TTC549 (cell line): ENCODE measurements at regions not wholly inside any gene's neighbourhood (a gene's known extent, or its start where the extent isn't known, plus 50 kb on each side); places are given as distances from the start of the nearest gene placed in this dataset.

ENCODE experiments used
- FAIRE-seq: peaks from 2 replicates; lab custom pipeline; 2012; peaks lifted over from hg19 to GRCh38; lab: Jason Lieb, UNC

GRCh38 chr13:72444999-72445398 lies 282.4 kb downstream of the MZT1 start:
- FAIRE-seq: no peak

GRCh38 chr13:72437458-72437857 lies 290.0 kb downstream of the MZT1 start:
- no peak for FAIRE-seq

GRCh38 chr13:72435251-72435650 lies 292.2 kb downstream of the MZT1 start:
- no peak for FAIRE-seq

DNA sequence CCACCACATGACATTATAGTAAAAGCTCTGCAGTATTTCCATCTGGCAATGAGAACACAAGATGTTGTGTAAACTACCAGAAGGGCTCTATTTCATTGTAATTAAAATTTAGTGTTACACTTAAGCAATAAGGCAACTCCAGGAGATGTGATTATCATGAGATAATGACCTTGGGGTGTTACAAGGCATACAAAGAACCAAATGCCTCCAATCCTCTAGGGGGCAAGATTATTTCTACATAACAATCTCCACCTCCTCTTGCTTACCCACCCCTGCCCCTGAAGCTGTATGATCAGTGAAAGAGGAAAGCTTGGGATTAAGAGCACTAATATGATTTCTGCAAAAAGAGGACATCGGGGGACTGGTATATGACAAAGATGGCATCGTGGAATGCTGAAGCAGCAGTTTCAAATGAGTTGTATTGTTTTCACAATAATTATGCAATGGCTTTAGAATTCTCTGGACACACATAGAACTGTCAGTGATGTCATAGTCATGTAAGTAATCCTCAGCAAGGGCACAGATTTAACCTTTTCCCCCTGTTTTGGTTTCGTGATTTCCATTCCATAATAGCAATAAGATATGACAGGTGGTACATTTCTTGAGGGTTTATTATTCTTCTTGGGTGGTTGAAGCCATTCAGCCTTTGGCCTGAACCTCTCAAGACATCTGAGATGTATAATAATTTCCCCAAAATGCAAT lies 295.3 kb downstream of the MZT1 start:
- FAIRE-seq: no peak

DNA sequence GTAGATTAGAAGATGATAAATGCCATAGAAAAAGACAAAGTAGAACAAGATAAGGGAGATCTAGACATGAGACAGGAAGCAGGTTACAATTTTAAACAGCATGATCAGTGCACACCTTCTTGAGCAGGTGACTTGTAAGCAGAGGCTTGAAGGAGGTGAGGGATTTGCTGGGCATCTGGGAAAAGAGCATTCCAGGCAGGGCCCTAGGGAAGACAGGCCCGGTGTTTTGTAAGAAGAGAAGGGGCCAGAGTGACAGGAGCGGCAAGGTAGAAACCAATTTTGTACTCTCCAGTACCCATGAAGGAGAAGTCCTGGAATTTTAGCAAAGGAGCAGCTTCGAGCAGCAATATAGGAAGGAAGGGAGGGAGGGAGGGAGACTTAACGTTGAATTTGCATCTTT lies 296.5 kb downstream of the MZT1 start:
- no peak for FAIRE-seq

- FAIRE-seq: no peak
Measured at GRCh38 chr13:72427757-72428528, 299.5 kb downstream of the MZT1 start.

GRCh38 chr13:72424059-72424458 lies 303.4 kb downstream of the MZT1 start:
- FAIRE-seq: no peak

GRCh38 chr13:72415817-72416216 lies 311.6 kb downstream of the MZT1 start:
- no peak for FAIRE-seq

DNA sequence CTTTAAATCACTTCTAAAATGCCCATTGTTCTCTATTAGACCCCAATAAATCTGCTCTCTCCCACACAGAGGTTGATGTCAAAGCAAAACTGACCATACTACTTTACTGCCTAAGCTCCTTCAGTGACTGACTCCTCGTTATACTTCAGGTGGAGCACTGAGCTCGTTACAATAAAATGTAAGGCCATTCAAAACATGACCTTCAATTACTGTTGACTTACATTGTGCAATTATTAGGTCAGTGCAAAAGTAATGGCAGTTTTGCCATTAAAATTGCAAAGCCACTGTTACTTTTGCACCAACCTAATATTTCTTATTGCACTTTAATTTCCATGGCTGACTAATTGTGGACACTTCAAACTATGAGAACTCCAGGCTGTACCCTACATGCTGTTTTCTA lies 314.9 kb downstream of the MZT1 start:
- no peak for FAIRE-seq

GRCh38 chr13:72405441-72405840 lies 322.0 kb downstream of the MZT1 start:
- FAIRE-seq: no peak

GRCh38 chr13:72403396-72404010 lies 323.9 kb downstream of the MZT1 start:
- FAIRE-seq: no peak

DNA sequence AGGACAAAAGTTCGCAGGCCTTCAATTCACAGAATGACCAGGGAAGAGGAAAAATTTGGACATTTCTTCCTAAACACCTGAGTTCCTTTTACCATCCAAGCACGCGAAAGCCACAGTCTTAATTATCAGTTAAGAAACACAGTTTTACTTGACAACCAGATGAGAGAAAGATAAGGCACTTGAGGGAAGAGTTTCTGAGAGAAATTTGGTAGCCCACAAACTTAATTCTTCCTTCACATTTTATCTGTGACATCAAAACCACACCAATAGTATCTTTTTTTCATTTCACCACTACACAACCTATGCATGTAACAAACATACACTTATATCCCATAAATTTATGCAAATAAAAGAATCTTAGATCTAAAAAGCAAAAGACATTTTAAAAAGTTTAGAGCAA lies 326.6 kb downstream of the MZT1 start:
- no peak for FAIRE-seq

- no peak for FAIRE-seq
Measured at GRCh38 chr13:72399351-72399750, 328.1 kb downstream of the MZT1 start.

- no peak for FAIRE-seq
Measured at GRCh38 chr13:72397265-72397664, 330.2 kb downstream of the MZT1 start.

- no peak for FAIRE-seq
Measured at GRCh38 chr13:72390909-72391308, 336.5 kb downstream of the MZT1 start.

- FAIRE-seq: no peak
Measured at GRCh38 chr13:72386138-72386684, 341.2 kb downstream of the MZT1 start.

- FAIRE-seq: no peak
Measured at GRCh38 chr13:72384879-72385278, 342.6 kb downstream of the MZT1 start.

DNA sequence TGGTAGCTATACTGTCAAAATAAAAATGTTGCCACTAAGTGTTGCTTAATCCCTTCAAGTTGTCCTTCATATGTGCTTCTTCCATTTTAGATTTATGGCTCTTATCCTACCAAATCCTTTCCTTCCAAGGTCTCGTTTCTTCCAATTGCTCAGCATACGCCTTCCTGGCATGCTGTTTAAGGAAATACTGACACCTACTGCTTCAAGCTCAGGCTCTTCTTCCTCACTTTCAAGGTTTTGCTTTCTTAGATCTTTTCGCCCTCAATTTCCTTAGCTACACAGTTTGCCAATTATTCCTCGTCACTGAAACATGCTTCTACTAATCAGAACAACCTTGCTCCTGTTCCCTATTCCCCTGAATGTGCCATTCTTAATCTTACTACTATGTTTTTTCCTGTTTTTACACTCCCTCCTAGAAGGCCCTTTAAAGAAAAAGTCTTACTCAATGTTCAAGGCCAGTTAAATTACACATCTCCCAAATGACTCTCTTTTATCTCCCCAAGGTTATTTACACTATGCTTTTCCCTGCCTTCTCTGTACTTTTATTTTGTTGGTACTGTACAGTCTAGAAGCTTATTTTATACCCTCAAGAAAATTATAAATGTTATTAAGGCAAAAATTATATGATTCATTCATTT lies 343.1 kb downstream of the MZT1 start:
- no peak for FAIRE-seq

DNA sequence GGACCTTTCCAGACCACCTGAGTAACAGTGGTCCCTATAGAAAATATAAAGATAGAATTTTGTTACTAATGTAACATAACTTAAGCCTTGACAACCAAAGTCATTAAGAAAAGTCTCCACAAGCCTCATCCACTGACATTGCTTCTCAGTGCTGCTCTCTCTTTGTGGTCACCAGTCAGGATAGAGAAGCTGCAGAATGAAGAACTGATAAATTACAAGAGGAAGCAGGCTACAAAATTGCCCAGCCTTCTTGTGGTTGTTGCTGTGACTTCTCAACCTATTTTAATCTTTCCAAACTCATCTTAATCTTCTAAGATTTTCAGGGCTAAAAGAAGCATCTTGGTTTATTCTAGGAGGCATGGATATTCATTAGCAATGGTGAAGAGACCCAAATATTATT lies 343.8 kb downstream of the MZT1 start:
- no peak for FAIRE-seq

DNA sequence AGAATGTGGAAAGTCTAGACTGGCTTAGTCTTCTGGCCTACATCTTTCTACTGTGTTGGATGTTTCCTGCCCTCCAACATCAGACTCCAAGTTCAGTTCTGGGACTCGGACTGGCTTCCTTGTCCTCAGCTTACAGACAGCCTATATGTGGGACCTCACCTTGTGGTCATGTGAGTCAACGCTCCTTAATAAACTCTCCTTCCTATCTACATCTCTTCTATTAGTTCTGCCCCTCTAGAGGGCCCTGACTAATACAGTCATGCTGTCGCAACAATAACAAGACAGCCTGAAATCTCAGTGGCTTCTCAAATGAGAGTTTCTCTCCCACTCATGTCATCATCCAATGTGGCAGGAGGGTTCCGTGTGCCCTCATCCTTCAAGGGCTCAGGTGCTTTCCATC lies 347.8 kb downstream of the MZT1 start:
- no peak for FAIRE-seq

- FAIRE-seq: no peak
Measured at GRCh38 chr13:72368031-72368430, 359.4 kb downstream of the MZT1 start.

- FAIRE-seq: no peak
Measured at GRCh38 chr13:72346716-72347115, 380.7 kb downstream of the MZT1 start.

- no peak for FAIRE-seq
Measured at GRCh38 chr13:72342364-72342763, 385.1 kb downstream of the MZT1 start.
